ENCODE measurements at regions not wholly inside any gene's neighbourhood (a gene's known extent, or its start where the extent isn't known, plus 50 kb on each side); places are given as distances from the start of the nearest gene placed in this dataset.

- Histone ChIP-seq H3K4ac (ENCODE audit: low read depth, low read length) (no peak overlapping the region), H2BK120ac (ENCODE audit: low read depth, low read length, poor library complexity, severe bottlenecking) (no peak overlapping the region), H2AK5ac (ENCODE audit: insufficient read length, low read length) (no peak overlapping the region), H3K4me1 (ENCODE audit: insufficient read depth, low read length) (no peaks in the 10 kb centered on the region), H3K9me3 (ENCODE audit: control insufficient read depth, low read depth, low read length) (no peaks in the 10 kb centered on the region), H3K4me2 (ENCODE audit: insufficient read depth, insufficient read length, low read length) (no peak overlapping the region), H3K79me2 (ENCODE audit: insufficient read depth, low read length) (no peaks in the 10 kb centered on the region), H2BK15ac (ENCODE audit: low read depth, low read length) (no peak overlapping the region), H4K20me1 (ENCODE audit: control insufficient read depth, insufficient read depth, insufficient read length) (no peaks in the 10 kb centered on the region), H3K9ac (ENCODE audit: extremely low read depth, insufficient read length, low read length) (no peak overlapping the region), H2AFZ (ENCODE audit: low read length) (no peak overlapping the region), H3K18ac (ENCODE audit: insufficient read length, low read depth, low read length) (no peak overlapping the region), H3T11ph (ENCODE audit: low read length) (no peak overlapping the region), H4K91ac (ENCODE audit: insufficient read length, low read depth, low read length) (no peak overlapping the region), H4K5ac (ENCODE audit: insufficient read length, low read depth, low read length) (no peak overlapping the region), H2BK5ac (ENCODE audit: insufficient read length, low read length) (no peak overlapping the region), H2BK12ac (ENCODE audit: insufficient read length, low read depth, low read length) (no peak overlapping the region), H3K27me3 (ENCODE audit: insufficient read depth, low read length) (no peaks in the 10 kb centered on the region), H4K8ac (replicated peaks; ENCODE audit: insufficient read length, low read depth, low read length) (no peak overlapping the region), H3K14ac (ENCODE audit: insufficient read depth, low read length) (no peak overlapping the region), H3K79me1 (ENCODE audit: insufficient read depth, low read depth, low read length, poor library complexity, severe bottlenecking) (no peaks in the 10 kb centered on the region), H3K23me2 (ENCODE audit: insufficient read length, low read depth, low read length, poor library complexity, severe bottlenecking) (no peaks in the 10 kb centered on the region), H3K56ac (ENCODE audit: insufficient read length, low read depth, low read length) (no peak overlapping the region), H3K23ac (ENCODE audit: insufficient read length, low read depth, low read length) (no peak overlapping the region), H2BK20ac (ENCODE audit: low read depth, low read length, poor library complexity, severe bottlenecking) (no peak overlapping the region), H3K27ac (ENCODE audit: insufficient read length, low read depth, low read length) (no peak overlapping the region)
- WGBS (ENCODE audit: extremely low coverage, insufficient read length, low lambda C conversion rate) = no CpG with 5 or more reads among the region's 1 CpG
- Mint-ChIP-seq H3K4me3 (no peak overlapping the region), H3K9me3 (no peaks in the 10 kb centered on the region), H3K27me3 (ENCODE audit: low read depth) (no peaks in the 10 kb centered on the region), H3K36me3 (ENCODE audit: insufficient read depth in 1 of 3, low read depth in 3 of 3) (no peaks in the 10 kb centered on the region), H3K4me1 (peaks cover 5 to 9% of the 10 kb centered on the region in 2 experiments), H3K27ac (no peak overlapping the region)
- TF ChIP-seq CTCF (conservative IDR thresholded peaks at IDR 0.05) = no peak
- no peak for DNase-seq
Measured at GRCh38 chr12:67116134-67116533, 153.0 kb upstream of the CAND1 start.
